GM12892 (cell line): ENCODE measurements at regions not wholly inside any gene's neighbourhood (a gene's known extent, or its start where the extent isn't known, plus 50 kb on each side); places are given as distances from the start of the nearest gene placed in this dataset.

Experiments
- POLR2A ChIP-seq: IDR thresholded peaks from 2 replicates; pipeline ENCODE4 v1.6.1; 2011; ENCODE audit warnings: low read depth, low read length, control low read depth
- POLR2AphosphoS5 ChIP-seq: IDR thresholded peaks from 2 replicates; pipeline ENCODE4 v1.6.1; 2011; ENCODE audit warnings: low read depth, low read length, control low read depth
- TAF1 ChIP-seq: IDR thresholded peaks from 2 replicates; pipeline ENCODE4 v1.6.1; 2011; ENCODE audit warnings: low read depth, mild to moderate bottlenecking, control low read depth, low read length, borderline replicate concordance

DNA sequence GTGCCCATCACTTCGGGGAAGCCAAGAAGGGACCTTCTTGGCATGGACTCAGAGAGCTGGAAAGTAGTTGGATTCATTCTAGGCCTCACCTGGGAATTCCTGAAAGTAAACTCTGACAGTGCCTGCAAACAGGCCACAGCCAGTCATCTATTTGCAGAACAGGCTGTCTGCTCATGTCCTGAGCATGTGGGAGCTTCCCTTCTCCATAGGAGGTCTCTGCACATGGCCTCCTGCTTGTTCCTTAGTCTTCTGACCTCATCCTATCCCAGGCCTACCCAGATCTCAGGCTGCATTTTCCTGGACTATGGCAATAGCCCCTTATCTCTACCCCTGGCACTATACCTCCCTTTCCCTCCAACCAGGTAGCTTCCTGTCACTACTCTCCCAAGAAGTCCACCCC is 67.2 kb upstream of the FSTL4 start:
- TF ChIP-seq POLR2AphosphoS5, result no peak
- TF ChIP-seq TAF1, result no peak
- no peak for TF ChIP-seq POLR2A
